GM10266 (cell line): ENCODE measurements at regions not wholly inside any gene's neighbourhood (a gene's known extent, or its start where the extent isn't known, plus 50 kb on each side); places are given as distances from the start of the nearest gene placed in this dataset.

Experiments
- DNase-seq: peaks from one replicate; pipeline ENCODE4 v3.0.0; 2012; ENCODE audit errors: extremely low spot score
- TF ChIP-seq, protein P1 (sequence below): IDR thresholded peaks from 2 replicates; pipeline ENCODE4 v1.5.1; 2012; ENCODE audit warnings: mild to moderate bottlenecking, low read depth; ENCODE audit not compliant: control insufficient read depth, insufficient read depth; ENCODE audit errors: missing control alignments

GRCh38 chr1:80668372-80668771 is 1132.4 kb upstream of the ADGRL2 start:
- DNase-seq: no peak
- TF ChIP-seq, protein P1, sequence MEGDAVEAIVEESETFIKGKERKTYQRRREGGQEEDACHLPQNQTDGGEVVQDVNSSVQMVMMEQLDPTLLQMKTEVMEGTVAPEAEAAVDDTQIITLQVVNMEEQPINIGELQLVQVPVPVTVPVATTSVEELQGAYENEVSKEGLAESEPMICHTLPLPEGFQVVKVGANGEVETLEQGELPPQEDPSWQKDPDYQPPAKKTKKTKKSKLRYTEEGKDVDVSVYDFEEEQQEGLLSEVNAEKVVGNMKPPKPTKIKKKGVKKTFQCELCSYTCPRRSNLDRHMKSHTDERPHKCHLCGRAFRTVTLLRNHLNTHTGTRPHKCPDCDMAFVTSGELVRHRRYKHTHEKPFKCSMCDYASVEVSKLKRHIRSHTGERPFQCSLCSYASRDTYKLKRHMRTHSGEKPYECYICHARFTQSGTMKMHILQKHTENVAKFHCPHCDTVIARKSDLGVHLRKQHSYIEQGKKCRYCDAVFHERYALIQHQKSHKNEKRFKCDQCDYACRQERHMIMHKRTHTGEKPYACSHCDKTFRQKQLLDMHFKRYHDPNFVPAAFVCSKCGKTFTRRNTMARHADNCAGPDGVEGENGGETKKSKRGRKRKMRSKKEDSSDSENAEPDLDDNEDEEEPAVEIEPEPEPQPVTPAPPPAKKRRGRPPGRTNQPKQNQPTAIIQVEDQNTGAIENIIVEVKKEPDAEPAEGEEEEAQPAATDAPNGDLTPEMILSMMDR: no peak

DNA sequence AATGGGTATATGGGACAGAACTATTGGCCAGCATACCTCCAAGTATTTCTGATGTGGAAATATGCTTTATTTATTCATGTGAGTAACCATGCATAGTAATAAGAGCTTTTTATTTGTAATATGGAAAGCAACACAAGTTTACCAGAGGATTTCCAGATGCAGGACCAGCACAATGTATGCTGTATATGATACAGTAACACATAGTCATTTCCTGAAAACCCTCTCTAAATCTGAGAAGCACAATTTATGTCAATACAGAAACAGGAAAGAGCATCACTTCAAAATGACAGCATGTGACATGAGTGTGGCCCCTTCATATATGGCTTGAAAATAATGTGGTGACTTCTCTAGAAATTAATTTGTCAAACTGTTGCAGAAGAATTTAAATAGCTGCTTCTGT is 1134.7 kb upstream of the ADGRL2 start:
- TF ChIP-seq, protein P1: no peak
- no peak for DNase-seq

DNA sequence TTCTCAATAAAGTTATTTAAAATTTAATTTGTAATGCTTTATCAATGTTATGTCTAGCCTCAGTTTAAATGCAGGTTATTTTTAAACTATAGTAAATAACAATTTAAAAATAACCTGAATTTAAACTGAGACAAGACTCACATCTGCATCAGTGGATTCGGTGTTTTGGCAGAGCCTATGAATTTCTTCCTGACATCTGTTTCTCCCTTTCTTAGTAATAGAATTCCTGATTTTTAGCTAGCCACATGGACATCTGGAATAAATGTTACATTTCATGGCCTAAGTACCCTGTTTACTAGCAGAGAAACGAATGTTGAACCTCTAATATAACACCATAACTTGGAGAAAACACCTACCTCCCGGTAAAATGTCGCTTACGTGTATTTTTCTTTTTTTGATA is 1141.6 kb upstream of the ADGRL2 start:
- TF ChIP-seq, protein P1: no peak
- DNase-seq: no peak

DNA sequence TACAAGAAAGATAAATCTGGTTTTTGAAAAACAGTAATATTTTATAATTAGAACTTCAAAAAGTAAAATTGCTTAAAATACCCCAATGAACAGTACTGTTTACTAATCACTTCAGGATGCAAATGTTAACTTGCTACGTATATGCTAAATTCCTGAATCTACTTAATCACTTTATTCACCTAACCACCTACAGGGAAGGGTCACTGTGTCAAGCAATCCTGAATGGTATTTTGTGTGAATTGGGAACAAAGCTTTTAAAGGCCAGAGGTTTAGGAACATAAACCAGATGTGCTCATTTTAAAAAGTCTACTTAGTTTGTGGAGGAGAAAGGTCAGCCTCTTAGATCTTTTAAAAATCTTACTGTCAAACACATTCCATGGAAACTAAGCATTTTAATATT is 1143.0 kb upstream of the ADGRL2 start:
- DNase-seq: no peak
- TF ChIP-seq, protein P1: no peak

GRCh38 chr1:80657044-80657643 is 1143.6 kb upstream of the ADGRL2 start:
- no peak for DNase-seq
- TF ChIP-seq, protein P1: no peak

DNA sequence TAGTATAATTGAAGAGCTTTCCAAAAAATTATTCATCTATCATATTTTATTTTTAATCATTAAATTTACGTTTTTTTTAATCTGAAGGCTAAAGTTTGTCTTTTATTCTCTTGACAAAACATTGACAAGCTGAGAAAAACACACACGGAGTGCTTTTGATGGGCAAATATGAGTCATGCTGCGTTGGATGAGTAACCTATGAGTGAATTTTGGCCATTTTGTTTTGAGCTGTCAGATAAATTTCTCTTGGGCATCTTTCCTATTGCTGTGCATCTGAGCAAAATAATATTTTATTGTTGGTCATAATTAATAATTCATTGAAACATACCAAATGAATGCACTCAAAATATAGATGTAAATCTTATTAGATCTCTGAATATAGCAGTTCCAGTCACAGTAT is 1144.1 kb upstream of the ADGRL2 start:
- TF ChIP-seq, protein P1: no peak
- DNase-seq: no peak

GRCh38 chr1:80656014-80656636 is 1144.6 kb upstream of the ADGRL2 start:
- TF ChIP-seq, protein P1: peak; percentile 35
- no peak for DNase-seq
